ENCODE measurements at regions not wholly inside any gene's neighbourhood (a gene's known extent, or its start where the extent isn't known, plus 50 kb on each side); places are given as distances from the start of the nearest gene placed in this dataset.

DNA sequence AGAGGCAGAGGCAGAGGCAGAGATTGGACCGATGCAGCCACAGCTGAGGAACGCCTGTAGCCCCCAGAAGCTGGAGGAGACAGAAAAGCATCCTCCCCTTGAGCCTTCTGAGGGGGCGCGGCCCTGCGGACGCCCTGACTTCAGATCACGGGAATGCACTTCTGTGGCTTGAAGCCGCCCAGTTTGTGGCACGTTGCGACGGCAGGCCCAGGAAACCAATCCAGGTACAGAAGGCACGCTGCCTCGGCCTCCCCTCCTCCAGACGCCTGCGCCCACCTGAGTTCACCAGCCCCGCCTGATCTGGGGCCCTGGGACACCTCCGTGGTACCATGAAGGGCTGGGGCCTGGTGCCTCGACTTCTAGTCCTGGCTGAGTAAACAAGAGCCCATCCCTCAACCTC, 82.0 kb downstream of the NCOR2 start:
- DNase-seq, result no peak
- Histone ChIP-seq H3K79me2 (ENCODE audit: insufficient read depth) (peaks cover 46% of the 10 kb centered on the region), H2AFZ (no peak overlapping the region), H3F3A (ENCODE audit: insufficient read depth) (no peaks in the 10 kb centered on the region), H3K9me2 (ENCODE audit: insufficient read depth) (no peaks in the 10 kb centered on the region), H3K9ac (no peak overlapping the region), H4K20me1 (ENCODE audit: insufficient read depth) (no peaks in the 10 kb centered on the region), H3K27ac (no peak overlapping the region), H3K27me3 (replicated peaks; ENCODE audit: insufficient read depth) (no peaks in the 10 kb centered on the region), H3K4me2 (ENCODE audit: unreplicated experiment) (no peak overlapping the region), H3K4me1 (ENCODE audit: insufficient read depth) (0 out of 2 replicates have a peak, but pooled peaks cover 2% of the 10 kb centered on the region), H3K4me3 (no peak overlapping the region), H3K9me3 (ENCODE audit: low read depth) (no peaks in the 10 kb centered on the region), H3K36me3 (ENCODE audit: low read depth) (no peaks in the 10 kb centered on the region)
- in situ Hi-C loops (cut with MboI), result no loop called here
- TF ChIP-seq EZH2phosphoT487 (IDR thresholded peaks at IDR 0.05; ENCODE audit: insufficient read depth, low read depth) (no peak), EZH2 (IDR thresholded peaks at IDR 0.05; ENCODE audit: insufficient read depth, poor library complexity, severe bottlenecking) (no peak)
- WGBS, 2 experiments (ENCODE audit: low coverage in 1 of 2, low lambda C conversion rate in 2 of 2, missing lambda C conversion rate in 2 of 2), result 93 to 94% methylated on average over 18 of the region's 18 CpGs

DNA sequence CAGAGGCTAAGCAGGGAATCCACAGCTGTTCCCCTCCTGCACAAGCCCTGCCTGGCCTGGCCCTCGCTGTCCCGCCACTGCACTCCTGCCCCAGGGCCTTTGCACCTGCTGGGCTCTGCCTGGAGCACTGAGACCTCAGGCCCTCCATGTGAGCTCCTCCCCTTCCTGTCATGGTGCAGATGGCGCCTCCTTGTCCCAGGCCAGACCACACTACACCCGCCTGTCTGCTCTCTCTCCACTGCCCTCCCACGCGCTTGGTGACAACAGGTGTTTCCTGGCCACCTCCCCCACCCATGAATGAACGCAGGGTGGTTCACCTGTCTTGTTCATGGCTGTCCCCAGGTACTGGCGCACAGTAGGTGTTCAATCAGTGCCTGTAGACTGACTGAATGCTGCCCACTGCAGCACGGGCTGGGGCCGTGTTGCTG, 82.9 kb downstream of the NCOR2 start:
- whole genome bisulfite sequencing, 2 experiments (ENCODE audit: low coverage in 1 of 2, low lambda C conversion rate in 2 of 2, missing lambda C conversion rate in 2 of 2), result 92 to 94% methylated on average over 10 of the region's 10 CpGs
- H4K20me1 ChIP-seq (ENCODE audit: insufficient read depth), result no peaks in the 10 kb centered on the region
- no peak for DNase-seq

DNA sequence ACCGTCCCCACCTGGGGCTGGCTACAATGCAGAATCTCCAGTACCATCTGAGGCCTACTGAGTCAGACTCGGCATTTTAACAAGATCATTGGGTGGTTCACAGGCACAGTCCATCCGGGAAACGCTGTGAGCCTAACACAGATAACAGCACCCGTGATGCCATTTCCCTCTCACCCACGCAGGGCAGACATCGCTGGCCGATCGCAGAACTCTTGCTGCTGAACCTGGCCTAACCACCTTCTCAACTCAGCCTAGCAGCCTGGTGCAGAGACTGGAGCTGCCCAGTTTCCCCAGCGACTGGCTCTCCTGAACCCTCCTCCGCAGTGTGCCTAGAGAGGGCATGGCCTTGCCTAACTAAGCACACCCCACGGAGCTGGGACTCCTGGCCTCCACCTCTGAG, 83.3 kb downstream of the NCOR2 start:
- Histone ChIP-seq H3K79me2 (ENCODE audit: insufficient read depth) (peaks cover 33% of the 10 kb centered on the region), H3K27me3 (replicated peaks; ENCODE audit: insufficient read depth) (no peaks in the 10 kb centered on the region), H3F3A (ENCODE audit: insufficient read depth) (no peaks in the 10 kb centered on the region), H3K9ac (no peak overlapping the region), H3K4me2 (ENCODE audit: unreplicated experiment) (no peak overlapping the region), H2AFZ (no peak overlapping the region), H3K4me3 (no peak overlapping the region), H3K9me3 (ENCODE audit: low read depth) (no peaks in the 10 kb centered on the region), H3K36me3 (ENCODE audit: low read depth) (no peaks in the 10 kb centered on the region), H3K4me1 (ENCODE audit: insufficient read depth) (0 out of 2 replicates have a peak, but pooled peaks cover 5% of the 10 kb centered on the region), H3K9me2 (ENCODE audit: insufficient read depth) (no peaks in the 10 kb centered on the region), H3K27ac (no peak overlapping the region), H4K20me1 (ENCODE audit: insufficient read depth) (no peaks in the 10 kb centered on the region)
- no peak for DNase-seq
- in situ Hi-C loops (cut with MboI), result no loop called here
- WGBS, 2 experiments (ENCODE audit: low coverage in 1 of 2, low lambda C conversion rate in 2 of 2, missing lambda C conversion rate in 2 of 2), result 85 to 90% methylated on average over 12 of the region's 12 CpGs
- TF ChIP-seq EZH2 (IDR thresholded peaks at IDR 0.05; ENCODE audit: insufficient read depth, poor library complexity, severe bottlenecking) (no peak), EZH2phosphoT487 (IDR thresholded peaks at IDR 0.05; ENCODE audit: insufficient read depth, low read depth) (no peak)

More for the DNA sequence above, 82.9 kb downstream of the NCOR2 start:
- Histone ChIP-seq H3K36me3 (ENCODE audit: low read depth) (no peaks in the 10 kb centered on the region), H3K9me3 (ENCODE audit: low read depth) (no peaks in the 10 kb centered on the region), H3F3A (ENCODE audit: insufficient read depth) (no peaks in the 10 kb centered on the region), H3K79me2 (ENCODE audit: insufficient read depth) (peaks cover 38% of the 10 kb centered on the region), H3K9ac (no peak overlapping the region), H3K9me2 (ENCODE audit: insufficient read depth) (no peaks in the 10 kb centered on the region), H3K4me2 (ENCODE audit: unreplicated experiment) (no peak overlapping the region), H3K4me1 (ENCODE audit: insufficient read depth) (0 out of 2 replicates have a peak, but pooled peaks cover 5% of the 10 kb centered on the region), H3K27me3 (replicated peaks; ENCODE audit: insufficient read depth) (no peaks in the 10 kb centered on the region), H3K27ac (no peak overlapping the region), H2AFZ (no peak overlapping the region), H3K4me3 (no peak overlapping the region)
- TF ChIP-seq EZH2 (IDR thresholded peaks at IDR 0.05; ENCODE audit: insufficient read depth, poor library complexity, severe bottlenecking) (no peak), EZH2phosphoT487 (IDR thresholded peaks at IDR 0.05; ENCODE audit: insufficient read depth, low read depth) (no peak)
- in situ Hi-C loops (cut with MboI), result no loop called here

DNA sequence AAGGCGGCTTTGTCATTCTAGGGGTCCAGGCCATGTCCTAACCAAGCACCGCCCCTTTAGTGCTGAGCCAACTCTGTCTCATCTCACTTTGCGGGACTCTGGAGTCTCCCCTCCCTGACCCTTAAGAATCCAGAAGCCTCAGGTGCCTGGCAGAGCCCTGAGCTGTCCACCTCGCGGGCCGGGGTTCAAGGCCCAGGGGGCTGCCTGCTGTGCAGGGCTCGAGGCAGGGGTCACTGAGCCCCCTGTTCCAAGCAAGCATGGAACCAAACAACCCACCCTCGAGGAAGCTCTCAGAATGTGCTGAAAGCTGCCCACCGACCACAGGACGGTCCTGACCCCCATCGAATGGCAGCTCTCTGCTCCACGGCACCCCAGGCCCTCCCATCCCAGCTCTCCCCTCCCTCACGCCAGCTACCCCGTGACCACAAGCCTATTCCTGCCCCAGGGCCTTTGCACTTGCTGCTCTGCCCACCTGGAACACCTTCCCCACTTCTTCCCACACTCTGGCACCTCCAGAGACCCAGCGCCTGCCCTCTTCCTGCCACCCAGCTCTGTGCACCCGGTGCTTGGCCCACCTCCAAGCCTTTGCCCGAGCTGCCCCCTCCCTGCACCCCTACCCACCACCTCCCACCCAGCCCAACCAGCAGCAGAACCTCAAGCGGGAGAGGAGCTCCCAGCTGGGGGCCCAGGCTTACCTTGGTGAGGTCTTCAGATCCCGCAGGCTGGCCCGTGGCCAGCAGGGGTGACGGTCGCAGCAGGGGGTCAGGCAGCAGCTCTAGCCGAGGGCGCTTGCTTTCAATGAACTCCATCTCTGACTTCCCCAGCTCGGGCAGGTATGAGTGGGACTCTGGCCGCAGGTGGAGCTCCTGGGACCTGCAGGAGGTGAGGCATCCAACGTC, 84.3 kb downstream of the NCOR2 start:
- no peaks in the 10 kb centered on the region for H4K20me1 ChIP-seq (ENCODE audit: insufficient read depth)
- H3F3A ChIP-seq (ENCODE audit: insufficient read depth), result no peaks in the 10 kb centered on the region
- H3K27ac ChIP-seq, result no peak overlapping the region
- no peaks in the 10 kb centered on the region for H3K27me3 ChIP-seq (replicated peaks; ENCODE audit: insufficient read depth)
- H3K9me3 ChIP-seq (ENCODE audit: low read depth), result no peaks in the 10 kb centered on the region
- in situ Hi-C loops (cut with MboI), result no loop called here
- H3K9me2 ChIP-seq (ENCODE audit: insufficient read depth), result no peaks in the 10 kb centered on the region
- DNase-seq, result no peak
- no peak overlapping the region for H3K9ac ChIP-seq
- H3K4me2 ChIP-seq (ENCODE audit: unreplicated experiment), result no peak overlapping the region
- H3K4me1 ChIP-seq (ENCODE audit: insufficient read depth), result 0 out of 2 replicates have a peak, but pooled peaks cover 5% of the 10 kb centered on the region
- no peak overlapping the region for H3K4me3 ChIP-seq
- H3K36me3 ChIP-seq (ENCODE audit: low read depth), result no peaks in the 10 kb centered on the region
- no peak for TF ChIP-seq EZH2phosphoT487 (IDR thresholded peaks at IDR 0.05; ENCODE audit: insufficient read depth, low read depth)
- no peak for TF ChIP-seq EZH2 (IDR thresholded peaks at IDR 0.05; ENCODE audit: insufficient read depth, poor library complexity, severe bottlenecking)
- H2AFZ ChIP-seq, result no peak overlapping the region
- H3K79me2 ChIP-seq (ENCODE audit: insufficient read depth), result peaks cover 24% of the 10 kb centered on the region
- WGBS, 2 experiments (ENCODE audit: low coverage in 1 of 2, low lambda C conversion rate in 2 of 2, missing lambda C conversion rate in 2 of 2), result 85 to 89% methylated on average over 26 to 27 of the region's 27 CpGs

All from GM23248 (cell line).